H9 (cell line): ENCODE measurements at regions not wholly inside any gene's neighbourhood (a gene's known extent, or its start where the extent isn't known, plus 50 kb on each side); places are given as distances from the start of the nearest gene placed in this dataset.

Experiments
- DNase-seq: peaks from one replicate; pipeline ENCODE4 v3.0.0-alpha.2; 2017
- H2AFZ ChIP-seq: one replicate; pipeline ENCODE4 v1.6.1; 2013; ENCODE audit warnings: mild to moderate bottlenecking, low read length, control low read depth, moderate library complexity
- H2AK5ac ChIP-seq: 2 replicates; pipeline ENCODE4 v1.6.1; 2013; ENCODE audit warnings: low read length, control low read depth, mixed read lengths; ENCODE audit not compliant: insufficient read length
- H2BK120ac ChIP-seq: one replicate; pipeline ENCODE4 v1.6.1; 2013; ENCODE audit warnings: low read depth, mild to moderate bottlenecking, low read length, control low read depth, inconsistent platforms; ENCODE audit not compliant: poor library complexity, severe bottlenecking
- H2BK12ac ChIP-seq: 2 replicates; pipeline ENCODE4 v1.6.1; 2013; ENCODE audit warnings: low read length, control low read depth, mixed read lengths, low read depth; ENCODE audit not compliant: insufficient read length
- H2BK15ac ChIP-seq: 2 replicates; pipeline ENCODE4 v1.6.1; 2013; ENCODE audit warnings: low read depth, low read length, control low read depth
- H2BK20ac ChIP-seq: one replicate; pipeline ENCODE4 v1.6.1; 2013; ENCODE audit warnings: low read depth, mild to moderate bottlenecking, low read length, control low read depth, inconsistent platforms; ENCODE audit not compliant: poor library complexity, severe bottlenecking
- H2BK5ac ChIP-seq: 2 replicates; pipeline ENCODE4 v1.6.1; 2013; ENCODE audit warnings: low read length, control low read depth, mixed read lengths; ENCODE audit not compliant: insufficient read length
- H3K14ac ChIP-seq: 2 replicates; pipeline ENCODE4 v1.6.1; 2013; ENCODE audit warnings: low read length, control low read depth; ENCODE audit not compliant: insufficient read depth
- H3K18ac ChIP-seq: 2 replicates; pipeline ENCODE4 v1.6.1; 2013; ENCODE audit warnings: low read depth, mild to moderate bottlenecking, mixed read lengths, low read length, control low read depth; ENCODE audit not compliant: insufficient read length
- H3K23ac ChIP-seq: 2 replicates; pipeline ENCODE4 v1.6.1; 2013; ENCODE audit warnings: low read length, control low read depth, mixed read lengths, low read depth; ENCODE audit not compliant: insufficient read length
- H3K23me2 ChIP-seq: 2 replicates; pipeline ENCODE4 v1.6.1; 2013; ENCODE audit warnings: low read depth, mild to moderate bottlenecking, mixed read lengths, low read length, control low read depth; ENCODE audit not compliant: insufficient read length, poor library complexity, severe bottlenecking
- H3K27ac ChIP-seq: 2 replicates; pipeline ENCODE4 v1.5.1; 2013; ENCODE audit warnings: low read length, control low read depth, mixed read lengths, low read depth; ENCODE audit not compliant: insufficient read length
- H3K27me3 ChIP-seq: 2 replicates; pipeline ENCODE4 v1.6.1; 2013; ENCODE audit warnings: low read length, control low read depth, inconsistent platforms; ENCODE audit not compliant: insufficient read depth
- H3K4ac ChIP-seq: 2 replicates; pipeline ENCODE4 v1.6.1; 2013; ENCODE audit warnings: low read depth, mild to moderate bottlenecking, control low read depth, inconsistent platforms, low read length, moderate library complexity
- H3K4me1 ChIP-seq: 2 replicates; pipeline ENCODE4 v1.6.1; 2013; ENCODE audit warnings: low read length, control low read depth, inconsistent platforms; ENCODE audit not compliant: insufficient read depth
- H3K4me2 ChIP-seq: 2 replicates; pipeline ENCODE4 v1.6.1; 2013; ENCODE audit warnings: low read length, control low read depth, mixed read lengths; ENCODE audit not compliant: insufficient read length, insufficient read depth
- H3K56ac ChIP-seq: 2 replicates; pipeline ENCODE4 v1.6.1; 2013; ENCODE audit warnings: low read depth, mild to moderate bottlenecking, mixed read lengths, low read length, control low read depth; ENCODE audit not compliant: insufficient read length
- H3K79me1 ChIP-seq: 2 replicates; pipeline ENCODE4 v1.6.1; 2013; ENCODE audit warnings: low read depth, mild to moderate bottlenecking, moderate library complexity, low read length, control low read depth, inconsistent platforms; ENCODE audit not compliant: insufficient read depth, poor library complexity, severe bottlenecking
- H3K79me2 ChIP-seq: 2 replicates; pipeline ENCODE4 v1.6.1; 2013; ENCODE audit warnings: low read length, control low read depth, inconsistent platforms; ENCODE audit not compliant: insufficient read depth
- H3K9ac ChIP-seq: 2 replicates; pipeline ENCODE4 v1.6.1; 2013; ENCODE audit warnings: low read length, control low read depth, mixed read lengths; ENCODE audit not compliant: insufficient read length; ENCODE audit errors: extremely low read depth
- H3K9me3 ChIP-seq: one replicate; pipeline ENCODE4 v1.6.1; 2013; ENCODE audit warnings: low read depth, low read length, inconsistent platforms; ENCODE audit not compliant: control insufficient read depth
- H3T11ph ChIP-seq: one replicate; pipeline ENCODE4 v1.6.1; 2013; ENCODE audit warnings: mild to moderate bottlenecking, low read length, control low read depth, inconsistent platforms
- H4K20me1 ChIP-seq: one replicate; pipeline ENCODE4 v1.6.1; 2013; ENCODE audit not compliant: control insufficient read depth, insufficient read length, insufficient read depth
- H4K5ac ChIP-seq: 2 replicates; pipeline ENCODE4 v1.6.1; 2013; ENCODE audit warnings: low read depth, mild to moderate bottlenecking, mixed read lengths, low read length, control low read depth; ENCODE audit not compliant: insufficient read length
- H4K8ac ChIP-seq: replicated peaks from 2 replicates; pipeline ENCODE4 v1.6.1; 2013; ENCODE audit warnings: low read length, control low read depth, mixed read lengths, low read depth; ENCODE audit not compliant: insufficient read length
- H4K91ac ChIP-seq: 2 replicates; pipeline ENCODE4 v1.6.1; 2013; ENCODE audit warnings: low read depth, mild to moderate bottlenecking, moderate library complexity, mixed read lengths, low read length, control low read depth; ENCODE audit not compliant: insufficient read length
- H3K27ac Mint-ChIP-seq, 3 experiments: 2 replicates in 2 of 3; 3 replicates in 1 of 3; pipeline ENCODE4 v1.8.0; 2020 to 2021; ENCODE audit warnings: mixed read lengths in 3 of 3, mild to moderate bottlenecking in 1 of 3, moderate library complexity in 1 of 3
- H3K27me3 Mint-ChIP-seq: 2 replicates; pipeline ENCODE4 v1.8.0; 2021; ENCODE audit warnings: low read depth, mild to moderate bottlenecking, moderate library complexity, mixed read lengths
- H3K36me3 Mint-ChIP-seq, 3 experiments: 2 replicates in 2 of 3; 3 replicates in 1 of 3; pipeline ENCODE4 v1.8.0; 2020 to 2021; ENCODE audit warnings: low read depth in 3 of 3, mixed read lengths in 3 of 3; ENCODE audit not compliant: insufficient read depth in 1 of 3
- H3K4me1 Mint-ChIP-seq, 2 experiments: 2 replicates each; pipeline ENCODE4 v1.8.0; 2020; ENCODE audit warnings: mixed read lengths in 2 of 2
- H3K4me3 Mint-ChIP-seq, 2 experiments: 2 replicates in 1 of 2; 3 replicates in 1 of 2; pipeline ENCODE4 v1.8.0; 2020 to 2021; ENCODE audit warnings: mild to moderate bottlenecking in 2 of 2, mixed read lengths in 2 of 2, moderate library complexity in 1 of 2
- H3K9me3 Mint-ChIP-seq, 2 experiments: 2 replicates in 1 of 2; 3 replicates in 1 of 2; pipeline ENCODE4 v1.8.0; 2020; ENCODE audit warnings: mild to moderate bottlenecking in 2 of 2, mixed read lengths in 2 of 2, moderate library complexity in 1 of 2
- WGBS: extraction: QIAGEN DNeasy Blood & Tissue Kit; methylation state at CpG from one replicate; pipeline ENCODE4 v1.1.7; 2013; ENCODE audit warnings: missing lambda C conversion rate, low lambda C conversion rate, mixed read lengths; ENCODE audit not compliant: insufficient read length; ENCODE audit errors: extremely low coverage; 5-methylcytosine and 5-hydroxymethylcytosine counted together
- TF ChIP-seq, protein P1 (sequence below): fragments of 200-600 bp; sonication (generic); conservative IDR thresholded peaks from 3 replicates; pipeline ENCODE4 v1.8.0; 2021; ENCODE audit warnings: antibody characterized with exemption, mild to moderate bottlenecking

DNA sequence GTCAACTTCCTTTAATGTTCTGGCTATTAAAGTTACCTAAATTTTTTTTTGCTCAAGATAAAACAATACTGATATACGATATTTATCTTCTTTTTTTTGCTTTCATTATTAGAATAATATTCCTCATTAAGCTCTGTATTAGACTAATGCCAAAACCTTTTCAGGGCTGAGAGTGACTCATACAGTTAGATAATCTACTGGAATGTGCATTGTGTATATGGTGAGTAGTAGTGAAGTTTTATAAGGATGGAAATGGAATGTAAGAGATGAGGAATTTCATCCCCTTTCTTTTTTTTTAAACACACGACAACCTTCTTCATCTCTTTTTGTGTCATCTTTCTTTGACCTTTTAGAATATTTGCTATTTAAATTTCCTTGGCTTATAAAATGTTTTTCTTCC lies 268.6 kb downstream of the ISL1 start:
- Histone ChIP-seq H2AK5ac (no peak overlapping the region), H3K79me2 (no peaks in the 10 kb centered on the region), H3K27ac (no peak overlapping the region), H3K9me3 (no peaks in the 10 kb centered on the region), H3K79me1 (no peaks in the 10 kb centered on the region), H2BK15ac (no peak overlapping the region), H4K20me1 (no peaks in the 10 kb centered on the region), H3K23me2 (no peaks in the 10 kb centered on the region), H2BK12ac (no peak overlapping the region), H3K18ac (no peak overlapping the region), H4K5ac (no peak overlapping the region), H3K56ac (no peak overlapping the region), H3K4ac (no peak overlapping the region), H3K23ac (no peak overlapping the region), H3K27me3 (no peaks in the 10 kb centered on the region), H3K4me1 (no peaks in the 10 kb centered on the region), H2BK5ac (no peak overlapping the region), H3K9ac (no peak overlapping the region), H2BK120ac (no peak overlapping the region), H2BK20ac (no peak overlapping the region), H4K91ac (no peak overlapping the region), H2AFZ (no peak overlapping the region), H3T11ph (no peak overlapping the region), H3K14ac (no peak overlapping the region), H4K8ac (no peak overlapping the region), H3K4me2 (no peak overlapping the region)
- peaks cover 8 to 9% of the 10 kb centered on the region in 2 experiments for H3K4me1 Mint-ChIP-seq
- H3K9me3 Mint-ChIP-seq, result no peaks in the 10 kb centered on the region
- TF ChIP-seq, protein P1, sequence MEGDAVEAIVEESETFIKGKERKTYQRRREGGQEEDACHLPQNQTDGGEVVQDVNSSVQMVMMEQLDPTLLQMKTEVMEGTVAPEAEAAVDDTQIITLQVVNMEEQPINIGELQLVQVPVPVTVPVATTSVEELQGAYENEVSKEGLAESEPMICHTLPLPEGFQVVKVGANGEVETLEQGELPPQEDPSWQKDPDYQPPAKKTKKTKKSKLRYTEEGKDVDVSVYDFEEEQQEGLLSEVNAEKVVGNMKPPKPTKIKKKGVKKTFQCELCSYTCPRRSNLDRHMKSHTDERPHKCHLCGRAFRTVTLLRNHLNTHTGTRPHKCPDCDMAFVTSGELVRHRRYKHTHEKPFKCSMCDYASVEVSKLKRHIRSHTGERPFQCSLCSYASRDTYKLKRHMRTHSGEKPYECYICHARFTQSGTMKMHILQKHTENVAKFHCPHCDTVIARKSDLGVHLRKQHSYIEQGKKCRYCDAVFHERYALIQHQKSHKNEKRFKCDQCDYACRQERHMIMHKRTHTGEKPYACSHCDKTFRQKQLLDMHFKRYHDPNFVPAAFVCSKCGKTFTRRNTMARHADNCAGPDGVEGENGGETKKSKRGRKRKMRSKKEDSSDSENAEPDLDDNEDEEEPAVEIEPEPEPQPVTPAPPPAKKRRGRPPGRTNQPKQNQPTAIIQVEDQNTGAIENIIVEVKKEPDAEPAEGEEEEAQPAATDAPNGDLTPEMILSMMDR, result no peak
- no peak overlapping the region for H3K4me3 Mint-ChIP-seq
- no peak overlapping the region for H3K27ac Mint-ChIP-seq
- WGBS, result no CpG with 5 or more reads among the region's 2 CpGs
- no peak for DNase-seq
- H3K36me3 Mint-ChIP-seq, result no peaks in the 10 kb centered on the region
- H3K27me3 Mint-ChIP-seq, result no peaks in the 10 kb centered on the region
